ENCODE measurements at regions not wholly inside any gene's neighbourhood (a gene's known extent, or its start where the extent isn't known, plus 50 kb on each side); places are given as distances from the start of the nearest gene placed in this dataset.

GRCh38 chr14:54117396-54117795, 160.8 kb upstream of the BMP4 start:
- no peak for TF ChIP-seq CTCF (IDR thresholded peaks at IDR 0.05 in 8 of 11, conservative IDR thresholded peaks at IDR 0.05 in 3 of 11)
- TF ChIP-seq POLR2AphosphoS5 (IDR thresholded peaks at IDR 0.05) = no peak
- TF ChIP-seq POLR2A (IDR thresholded peaks at IDR 0.05) = no peak

Data from spleen (tissue), 7 donors.